Stimulated activated CD4-positive, alpha-beta T cell treated with anti-CD3 and anti-CD28 coated beads, Interleukin-12 subunit alpha, Interleukin-12 subunit beta, amount 100 ng/mL, for 24 hours (primary cell): ENCODE measurements at regions not wholly inside any gene's neighbourhood (a gene's known extent, or its start where the extent isn't known, plus 50 kb on each side); places are given as distances from the start of the nearest gene placed in this dataset.
"Not testable (repeated sequence)": the region's sequence is repeated elsewhere in the genome, so short reads cannot be mapped to it uniquely, and the experiment has no call there.

ENCODE experiments used
- DNase-seq, 2 experiments: peaks; one replicate each; pipeline ENCODE4 v3.0.0-alpha.2; 2020; ENCODE audit warnings: low read depth in 2 of 2

GRCh38 chr9:7479300-7479699 lies 320.3 kb downstream of the DMAC1 start:
- DNase-seq = no peak

DNA sequence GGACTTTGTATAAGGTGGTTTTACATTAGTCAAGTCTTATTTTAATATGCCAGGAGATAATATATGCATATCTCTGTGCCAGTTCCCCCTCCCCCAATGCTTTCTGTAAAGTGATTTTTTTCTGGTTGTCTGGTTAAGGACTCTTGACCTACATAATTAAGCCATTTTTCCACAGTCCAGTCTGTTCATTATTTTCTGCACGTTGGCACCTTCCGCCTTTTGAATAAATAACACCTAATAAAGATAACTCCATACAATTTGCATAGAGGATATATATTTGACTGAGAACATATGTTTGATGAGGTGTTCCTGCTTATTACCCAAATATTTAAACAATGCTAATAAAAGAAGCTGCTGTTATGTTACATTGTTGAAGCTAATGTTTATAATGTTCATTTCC lies 320.9 kb downstream of the DMAC1 start:
- no peak for DNase-seq

- no peak for DNase-seq
Measured at GRCh38 chr9:7467186-7467585, 332.4 kb downstream of the DMAC1 start.

DNA sequence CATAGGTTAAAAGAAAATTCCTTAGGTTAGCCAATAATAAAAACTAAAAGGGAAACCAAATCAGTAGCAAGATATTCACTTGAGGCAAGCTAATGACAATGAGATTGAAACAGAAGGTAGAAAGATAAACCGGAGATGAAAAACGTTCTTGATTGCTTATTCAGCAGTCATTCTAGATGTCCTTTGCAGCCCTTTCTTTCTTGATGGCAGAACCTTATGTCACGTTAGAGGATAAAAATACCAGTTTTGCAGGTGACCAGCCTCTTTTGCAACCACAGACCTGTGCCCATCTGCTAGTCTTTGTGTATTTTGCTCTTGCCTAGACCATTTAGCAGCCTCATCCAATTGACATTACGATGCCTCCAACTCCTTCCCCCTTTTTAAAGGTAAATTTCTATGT lies 337.8 kb downstream of the DMAC1 start:
- no peak for DNase-seq

DNA sequence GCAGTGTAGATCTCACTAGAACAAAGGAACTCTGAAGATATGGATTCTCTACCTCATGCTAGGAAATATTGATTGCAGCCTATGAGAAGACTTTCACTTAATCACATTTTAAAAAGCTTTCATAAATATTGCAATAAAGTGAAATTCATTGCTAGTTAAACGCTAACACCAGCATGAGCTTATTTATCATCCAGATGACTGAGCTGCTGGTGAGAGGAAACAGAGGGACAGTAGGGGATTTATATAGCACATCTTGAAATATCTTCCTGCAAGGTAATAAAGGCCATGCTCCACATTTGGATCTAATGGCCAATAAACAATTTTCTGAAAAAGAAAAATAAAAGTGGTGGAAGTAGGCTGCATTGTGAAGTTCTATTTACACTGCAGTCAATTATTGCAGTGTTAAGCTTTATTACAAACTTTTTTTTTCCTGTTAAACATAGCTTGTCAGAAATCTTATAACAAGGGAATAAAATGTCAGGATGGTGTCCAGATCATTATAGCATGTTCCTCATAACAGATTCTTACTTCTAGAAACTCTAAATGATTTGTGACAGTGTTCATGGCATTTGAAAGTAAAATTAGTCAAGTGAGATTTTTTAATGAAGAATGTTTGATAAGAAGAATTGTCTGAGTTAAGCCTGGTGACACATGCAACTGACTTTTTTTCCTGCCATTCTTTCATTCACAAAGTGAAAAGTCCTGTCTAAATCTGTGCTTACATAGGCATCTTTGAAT lies 342.6 kb downstream of the DMAC1 start:
- DNase-seq = no peak

GRCh38 chr9:7456377-7456776 lies 343.2 kb downstream of the DMAC1 start:
- DNase-seq = no peak

DNA sequence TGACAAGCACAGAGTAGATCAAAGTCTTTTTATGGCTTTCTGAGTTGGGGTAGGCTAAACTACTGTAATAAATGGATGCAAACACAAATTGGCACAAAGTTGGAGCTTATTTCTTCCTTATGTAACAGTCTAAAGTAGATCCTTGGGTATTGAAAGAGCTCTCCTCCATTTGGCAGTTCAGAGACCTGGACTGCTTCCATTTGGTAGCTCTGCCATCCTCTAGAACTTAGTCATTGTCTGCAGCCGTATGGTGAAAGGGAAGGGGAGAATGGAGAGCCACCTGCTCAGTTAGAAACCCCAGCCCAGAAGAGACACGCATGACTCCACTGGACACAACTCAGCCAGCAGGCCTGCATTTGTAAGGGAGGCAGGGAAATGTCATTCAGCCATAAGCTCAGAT lies 345.0 kb downstream of the DMAC1 start:
- no peak for DNase-seq

DNA sequence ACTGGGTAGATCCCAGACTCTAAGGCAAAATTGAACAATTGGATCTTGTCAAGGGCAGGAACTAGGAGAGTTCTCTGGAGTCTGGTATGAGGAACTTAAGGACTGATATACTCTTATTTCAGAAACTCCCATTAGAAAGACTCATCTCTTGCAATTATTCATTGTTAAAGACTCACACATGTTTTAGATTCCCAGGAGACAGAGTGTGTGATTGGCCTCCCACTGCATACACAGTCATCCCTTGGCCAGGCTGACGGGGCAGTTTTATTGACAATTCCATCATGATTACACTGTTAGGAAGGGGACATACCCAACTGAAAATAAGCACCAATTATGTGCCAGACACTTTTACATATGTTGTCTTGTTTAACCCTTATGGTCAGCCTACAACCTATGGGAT lies 347.2 kb downstream of the DMAC1 start:
- DNase-seq = no peak

GRCh38 chr9:7451062-7451461 lies 348.5 kb downstream of the DMAC1 start:
- no peak for DNase-seq

DNA sequence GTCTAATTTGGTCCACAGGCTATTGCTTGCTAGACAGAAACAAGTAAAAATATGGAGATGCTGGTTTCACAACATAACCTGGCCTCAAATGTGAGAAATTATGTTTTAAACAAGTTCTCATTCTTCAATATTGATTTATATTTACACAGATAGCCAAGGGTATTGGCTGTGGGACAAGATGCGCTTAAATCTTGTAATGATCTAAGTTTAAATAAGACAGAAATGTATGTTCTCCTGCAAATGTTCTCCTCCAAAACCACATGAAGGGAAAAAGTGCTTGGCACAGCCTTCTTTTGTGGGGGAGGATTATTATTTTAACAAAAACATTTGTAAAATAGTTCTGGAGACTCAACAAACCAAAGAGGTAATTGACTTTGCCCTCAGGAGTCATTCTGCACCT lies 356.0 kb downstream of the DMAC1 start:
- no peak for DNase-seq

- DNase-seq = no peak
Measured at GRCh38 chr9:7439355-7439995, 360.1 kb downstream of the DMAC1 start.

- DNase-seq = no peak
Measured at GRCh38 chr9:7436754-7437153, 362.8 kb downstream of the DMAC1 start.

DNA sequence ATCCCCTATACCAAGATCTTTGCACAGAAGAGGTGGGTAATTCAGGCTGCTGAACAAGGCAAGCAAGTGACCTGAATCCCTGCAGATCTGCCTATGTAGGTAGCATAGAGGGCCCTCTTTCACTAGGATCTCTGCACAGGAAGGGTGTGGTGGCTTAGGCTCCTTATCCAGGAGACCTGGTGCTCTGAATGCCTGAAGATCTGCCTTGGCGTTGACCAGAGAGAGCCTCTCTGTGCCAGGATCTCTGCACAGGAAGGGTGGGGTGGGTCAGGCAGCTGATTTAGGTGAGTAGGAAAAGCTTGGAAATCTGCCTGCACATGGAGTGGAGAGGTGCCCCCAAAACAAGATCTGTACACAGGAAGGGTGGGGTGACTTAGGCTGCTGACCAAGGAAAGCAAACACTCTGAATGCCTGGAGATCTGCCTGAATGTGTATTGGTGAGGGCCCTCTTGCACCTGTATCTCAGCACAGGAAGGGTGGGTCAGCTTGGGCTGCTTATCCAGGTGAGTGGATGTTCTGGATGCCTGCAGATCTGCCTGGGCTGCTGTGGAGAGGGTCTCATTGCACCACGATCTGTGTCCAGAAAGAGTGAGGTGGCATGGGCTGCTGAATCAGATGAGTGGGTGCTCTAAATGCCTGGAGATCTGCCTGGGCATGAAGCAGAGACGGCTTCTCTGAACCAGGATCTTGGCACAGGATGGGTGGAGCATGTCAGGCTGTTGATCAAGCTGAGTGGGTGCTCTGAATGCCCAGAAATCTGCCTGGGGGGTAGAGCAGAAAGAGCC lies 365.9 kb downstream of the DMAC1 start:
- DNase-seq = no peak

- DNase-seq = no peak
Measured at GRCh38 chr9:7432989-7433388, 366.6 kb downstream of the DMAC1 start.

DNA sequence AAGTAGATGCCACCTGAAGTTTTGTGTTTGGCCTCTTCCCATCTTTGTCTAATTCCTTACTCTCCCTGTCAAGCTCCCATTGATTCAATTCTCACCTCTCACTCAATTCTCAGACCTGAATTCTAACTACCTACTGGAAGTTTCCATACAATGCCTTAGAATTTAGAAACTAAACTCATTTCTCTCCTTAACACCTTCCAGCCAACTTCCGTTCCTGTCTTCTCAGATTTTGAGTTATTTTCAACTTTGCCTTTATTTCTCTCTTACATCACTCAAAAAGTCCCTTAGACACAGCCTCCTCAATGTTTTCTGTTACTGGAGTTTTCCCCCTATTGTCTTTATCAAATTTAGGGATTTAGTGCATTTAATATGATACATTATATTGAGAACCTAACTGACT lies 382.2 kb downstream of the DMAC1 start:
- DNase-seq = not testable (repeated sequence)

GRCh38 chr9:7415836-7416235 lies 383.7 kb downstream of the DMAC1 start:
- no peak for DNase-seq

DNA sequence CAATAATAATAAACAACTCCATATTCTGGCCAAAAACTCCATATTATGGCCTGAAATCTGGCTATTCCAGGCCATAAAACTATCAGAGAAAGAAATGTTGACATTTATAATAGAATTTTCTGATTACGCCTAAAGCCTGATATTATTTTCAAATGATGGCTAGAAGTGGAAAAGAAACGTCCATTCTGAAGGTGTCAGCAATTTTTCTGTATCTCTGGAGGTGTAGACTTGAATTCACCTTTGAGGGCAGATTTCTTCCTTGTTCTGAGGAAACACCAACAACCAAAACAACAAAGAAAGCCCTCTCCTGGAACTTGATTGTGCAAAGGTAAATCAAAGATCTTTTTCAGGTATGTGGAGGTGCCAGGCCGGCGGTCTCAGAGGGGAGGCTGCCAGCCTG lies 390.7 kb downstream of the DMAC1 start:
- no peak for DNase-seq

- DNase-seq = no peak
Measured at GRCh38 chr9:7407246-7407645, 392.3 kb downstream of the DMAC1 start.

DNA sequence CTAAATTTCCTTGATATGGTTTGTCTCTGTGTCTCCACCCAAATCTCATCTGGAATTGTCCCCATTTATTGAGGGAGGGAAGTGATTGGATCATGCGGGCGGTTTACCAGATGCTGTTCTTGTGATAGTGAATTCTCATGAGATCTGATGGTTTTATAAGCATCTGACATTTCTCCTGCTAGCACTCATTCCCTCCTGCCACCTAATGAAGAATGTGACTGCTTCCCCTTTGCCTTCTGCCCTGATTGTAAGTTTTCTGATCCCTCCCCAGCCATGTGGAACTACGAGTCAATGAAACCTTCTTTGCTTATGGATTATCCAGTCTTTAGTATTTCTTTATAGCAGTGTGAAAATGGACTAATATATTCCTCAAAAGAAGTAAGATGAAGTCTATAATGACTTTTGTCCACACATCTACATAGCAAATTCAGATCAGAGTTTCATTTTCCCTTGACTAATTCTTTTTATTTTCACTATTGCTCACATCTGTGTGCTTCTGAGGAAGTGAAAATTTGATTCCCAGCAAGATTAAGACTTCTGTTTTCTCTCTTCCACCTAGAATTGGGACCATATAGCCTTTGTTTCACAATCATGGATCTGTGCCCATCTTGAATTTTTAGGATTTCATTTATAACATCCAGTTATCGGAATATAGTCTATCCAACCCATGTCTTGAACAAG lies 393.5 kb downstream of the DMAC1 start:
- no peak for DNase-seq

DNA sequence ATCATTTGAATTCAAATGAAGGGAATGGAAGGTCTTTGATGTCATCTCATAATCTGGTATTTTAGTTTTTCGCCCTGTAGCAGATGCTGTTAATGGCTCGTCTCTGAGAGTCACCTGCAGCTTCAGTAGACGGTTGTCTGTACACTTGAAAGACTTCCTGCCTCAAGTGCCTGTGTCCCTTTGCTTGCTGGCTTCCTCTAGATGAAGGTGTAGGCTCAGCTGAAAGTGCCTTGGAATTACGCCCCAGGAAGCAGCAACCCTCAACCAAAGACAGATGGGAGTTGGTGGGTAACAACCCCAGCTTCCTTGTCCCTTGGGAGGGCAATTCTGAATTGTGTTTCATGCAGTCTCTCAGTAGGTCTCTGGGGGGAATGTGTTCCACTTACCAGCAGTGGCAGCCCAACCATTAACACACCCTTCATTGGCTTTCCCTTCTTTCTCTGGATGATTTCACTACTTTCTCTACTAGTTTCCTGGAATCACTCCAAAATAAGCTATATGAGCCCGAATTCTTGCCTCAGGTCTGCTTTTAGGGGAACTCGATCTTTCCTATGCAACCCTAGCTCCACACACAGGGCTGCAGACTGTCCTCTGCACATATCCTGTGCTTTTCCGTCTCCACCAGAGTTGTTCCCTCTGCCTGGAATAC lies 395.6 kb downstream of the DMAC1 start:
- DNase-seq = no peak

- DNase-seq = no peak
Measured at GRCh38 chr9:7403028-7403389, 396.6 kb downstream of the DMAC1 start.
